HCT116 (cell line): ENCODE measurements at regions not wholly inside any gene's neighbourhood (a gene's known extent, or its start where the extent isn't known, plus 50 kb on each side); places are given as distances from the start of the nearest gene placed in this dataset.

Source experiments
- ATAC-seq: fragments of 200-7000 bp; cut with Tn5 transposase; 2 replicates; pipeline ENCODE4 v1.9.1; 2020; ENCODE audit warnings: mild to moderate bottlenecking, moderate library complexity
- BruUV-seq: library from RNA; stranded (reverse); fragments of 400-500 nt; replicated peaks from 2 replicates; lab custom pipeline; 2021; lab: Mats Ljungman, UMichigan
- CTCF ChIA-PET: fragments of 300-600 bp; sonication (Branson Sonifier 250); formaldehyde crosslinking; loops from one replicate; lab custom pipeline; 2021; ENCODE audit warnings: antibody characterized with exemption; lab: Charles Lee
- POLR2A ChIA-PET: fragments of 300-600, 350-600 bp; sonication (Branson Sonifier 250); formaldehyde crosslinking; loops from one replicate; lab custom pipeline; 2021; ENCODE audit warnings: antibody characterized with exemption; lab: Charles Lee
- RAD21 ChIA-PET, 2 experiments: fragments of 300-600 bp; sonication (Branson Sonifier 250); formaldehyde crosslinking; loops; one replicate each; lab custom pipeline; 2023; ENCODE audit warnings: low total read pairs in 2 of 2; ENCODE audit not compliant: uncharacterized antibody in 2 of 2, unreplicated experiment in 2 of 2, low non-redundant PET in 1 of 2; lab: Charles Lee
- DNase-seq: peaks from one replicate; pipeline ENCODE4 v3.0.0-alpha.2; 2010; ENCODE audit warnings: low read depth, low spot score
- H2AFZ ChIP-seq: fragments of 200-600 bp; shearing (Covaris generic), sonication (generic); 2 replicates; pipeline ENCODE4 v1.6.1; 2017; ENCODE audit warnings: low read depth, mixed run types, mixed read lengths, antibody characterized with exemption, low read length; ENCODE audit not compliant: poor library complexity, severe bottlenecking
- H3K27ac ChIP-seq: 2 replicates; pipeline ENCODE4 v1.5.1; 2012; ENCODE audit warnings: low read depth, low read length
- H3K27me3 ChIP-seq: fragments of 200-600 bp; sonication (generic); 2 replicates; pipeline ENCODE4 v1.6.1; 2016; ENCODE audit warnings: mixed run types, low read length, mixed read lengths; ENCODE audit not compliant: insufficient read depth
- H3K36me3 ChIP-seq, 2 experiments: fragments of 200-500 bp in 1 of 2; fragments of 200-600 bp in 1 of 2; sonication (Bioruptor generic) in 1 of 2; sonication (generic) in 1 of 2; 2 replicates each; pipeline versions ENCODE4 v1.5.1 to v1.6.1; 2014 to 2016; ENCODE audit warnings: low read length in 2 of 2, inconsistent platforms in 1 of 2, mixed read lengths in 1 of 2, mixed run types in 1 of 2; ENCODE audit not compliant: insufficient read depth in 2 of 2, control insufficient read depth in 1 of 2
- H3K4me1 ChIP-seq, 2 experiments: fragments of 200-600 bp in 1 of 2; sonication (generic) in 1 of 2; 2 replicates each; pipeline versions ENCODE4 v1.5.1 to v1.6.1; 2012 to 2017; ENCODE audit warnings: low read length in 2 of 2, inconsistent platforms in 1 of 2, mild to moderate bottlenecking in 1 of 2, mixed read lengths in 1 of 2, mixed run types in 1 of 2, moderate library complexity in 1 of 2; ENCODE audit not compliant: insufficient read depth in 2 of 2, control insufficient read depth in 1 of 2
- H3K4me2 ChIP-seq: fragments of 200-600 bp; sonication (generic); 2 replicates; pipeline ENCODE4 v1.6.1; 2017; ENCODE audit warnings: mixed run types, low read length, mixed read lengths
- H3K4me3 ChIP-seq, 2 experiments: fragments of 200-600 bp in 1 of 2; sonication (generic) in 1 of 2; replicated peaks in 1 of 2; 2 replicates each; pipeline ENCODE4 v1.5.1; 2011 to 2016; ENCODE audit warnings: low read length in 2 of 2, control low read depth in 1 of 2, low read depth in 1 of 2, mild to moderate bottlenecking in 1 of 2, mixed read lengths in 1 of 2, mixed run types in 1 of 2
- H3K79me2 ChIP-seq: fragments of 200-600 bp; sonication (generic); 2 replicates; pipeline ENCODE4 v1.6.1; 2017; ENCODE audit warnings: mild to moderate bottlenecking, mixed run types, low read length, moderate library complexity, mixed read lengths; ENCODE audit not compliant: insufficient read depth
- H3K9ac ChIP-seq: fragments of 200-600 bp; sonication (generic); 2 replicates; pipeline ENCODE4 v1.6.1; 2016; ENCODE audit warnings: low read length, mixed read lengths
- H3K9me2 ChIP-seq: fragments of 200-600 bp; sonication (generic), shearing (Covaris generic); 2 replicates; pipeline ENCODE4 v1.6.1; 2017; ENCODE audit warnings: mixed run types, mild to moderate bottlenecking, moderate library complexity; ENCODE audit not compliant: insufficient read depth
- H3K9me3 ChIP-seq, 2 experiments: fragments of 200-500 bp in 1 of 2; fragments of 200-600 bp in 1 of 2; sonication (Bioruptor generic) in 1 of 2; sonication (generic) in 1 of 2; 2 replicates each; pipeline ENCODE4 v1.6.1; 2014 to 2017; ENCODE audit warnings: low read length in 2 of 2, mixed read lengths in 2 of 2, inconsistent platforms in 1 of 2, low read depth in 1 of 2, mild to moderate bottlenecking in 1 of 2, mixed run types in 1 of 2, moderate library complexity in 1 of 2; ENCODE audit not compliant: control insufficient read depth in 1 of 2, insufficient read depth in 1 of 2
- H4K20me1 ChIP-seq: fragments of 200-600 bp; sonication (generic), shearing (Covaris generic); 2 replicates; pipeline ENCODE4 v1.6.1; 2017; ENCODE audit warnings: mixed run types, mild to moderate bottlenecking, moderate library complexity; ENCODE audit not compliant: insufficient read depth
- CEBPB ChIP-seq: IDR thresholded peaks from 2 replicates; pipeline ENCODE4 v1.6.1; 2012; ENCODE audit warnings: low read depth
- CTCF ChIP-seq, 3 experiments: fragments of 200-600 bp in 1 of 3; sonication (generic) in 1 of 3; IDR thresholded peaks in 2 of 3; conservative IDR thresholded peaks in 1 of 3; 2 replicates each; pipeline ENCODE4 v1.5.1; 2012 to 2017; ENCODE audit warnings: low read depth in 2 of 3, low read length in 2 of 3, antibody characterized with exemption in 1 of 3, borderline replicate concordance in 1 of 3, control low read depth in 1 of 3, mild to moderate bottlenecking in 1 of 3, mixed read lengths in 1 of 3, mixed run types in 1 of 3, moderate library complexity in 1 of 3; ENCODE audit not compliant: insufficient read depth in 1 of 3
- ELF1 ChIP-seq: IDR thresholded peaks from 2 replicates; pipeline ENCODE4 v1.6.1; 2012; ENCODE audit warnings: low read depth, borderline replicate concordance
- FOSL1 ChIP-seq: IDR thresholded peaks from 2 replicates; pipeline ENCODE4 v1.6.1; 2012; ENCODE audit warnings: low read depth
- SIN3A ChIP-seq: IDR thresholded peaks from 2 replicates; pipeline ENCODE4 v1.6.1; 2012; ENCODE audit warnings: low read depth
- YY1 ChIP-seq: IDR thresholded peaks from 2 replicates; pipeline ENCODE4 v1.6.1; 2011; ENCODE audit warnings: low read length, low read depth, moderate library complexity, mild to moderate bottlenecking; ENCODE audit not compliant: insufficient replicate concordance; ENCODE audit errors: extremely low read depth
- intact Hi-C: fragments of 100-400 bp; cut with micrococcal nuclease; formaldehyde crosslinking; loops from 2 replicates; pipeline ENCODE4 v1.10.0; 2022
- TF ChIP-seq, protein P1 (sequence below): IDR thresholded peaks from 2 replicates; pipeline ENCODE4 v1.6.1; 2011; ENCODE audit warnings: mild to moderate bottlenecking, low read length, moderate library complexity; ENCODE audit not compliant: insufficient replicate concordance; ENCODE audit errors: extremely low read depth

GRCh38 chr3:107132674-107133073 lies 244.6 kb upstream of the CCDC54 start:
- Histone ChIP-seq H2AFZ (no peak overlapping the region), H3K9ac (no peak overlapping the region), H3K36me3 (no peaks in the 10 kb centered on the region), H3K27ac (no peak overlapping the region), H3K9me2 (no peaks in the 10 kb centered on the region), H3K4me3 (no peak overlapping the region), H3K4me2 (no peak overlapping the region), H3K79me2 (no peaks in the 10 kb centered on the region), H3K4me1 (no peaks in the 10 kb centered on the region), H3K27me3 (no peaks in the 10 kb centered on the region), H3K9me3 (no peaks in the 10 kb centered on the region; a peak in 1 of 4 replicates), H4K20me1 (no peaks in the 10 kb centered on the region)
- ChIA-PET POLR2A (no interaction called here), CTCF (no interaction called here), RAD21 (no interaction called here)
- no peak for ATAC-seq
- BruUV-seq: no TSS peak
- TF ChIP-seq YY1 (no peak), FOSL1 (no peak), SIN3A (no peak), CTCF (IDR thresholded peaks at IDR 0.05 in 2 of 3, conservative IDR thresholded peaks at IDR 0.05 in 1 of 3; ENCODE audit: borderline replicate concordance in 1 of 3, insufficient read depth in 1 of 3, low read depth in 2 of 3, low read length in 2 of 3) (no peak), CEBPB (no peak), ELF1 (no peak)
- TF ChIP-seq, protein P1, sequence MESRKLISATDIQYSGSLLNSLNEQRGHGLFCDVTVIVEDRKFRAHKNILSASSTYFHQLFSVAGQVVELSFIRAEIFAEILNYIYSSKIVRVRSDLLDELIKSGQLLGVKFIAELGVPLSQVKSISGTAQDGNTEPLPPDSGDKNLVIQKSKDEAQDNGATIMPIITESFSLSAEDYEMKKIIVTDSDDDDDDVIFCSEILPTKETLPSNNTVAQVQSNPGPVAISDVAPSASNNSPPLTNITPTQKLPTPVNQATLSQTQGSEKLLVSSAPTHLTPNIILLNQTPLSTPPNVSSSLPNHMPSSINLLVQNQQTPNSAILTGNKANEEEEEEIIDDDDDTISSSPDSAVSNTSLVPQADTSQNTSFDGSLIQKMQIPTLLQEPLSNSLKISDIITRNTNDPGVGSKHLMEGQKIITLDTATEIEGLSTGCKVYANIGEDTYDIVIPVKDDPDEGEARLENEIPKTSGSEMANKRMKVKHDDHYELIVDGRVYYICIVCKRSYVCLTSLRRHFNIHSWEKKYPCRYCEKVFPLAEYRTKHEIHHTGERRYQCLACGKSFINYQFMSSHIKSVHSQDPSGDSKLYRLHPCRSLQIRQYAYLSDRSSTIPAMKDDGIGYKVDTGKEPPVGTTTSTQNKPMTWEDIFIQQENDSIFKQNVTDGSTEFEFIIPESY: no peak
- intact Hi-C loops: no loop called here
- no peak for DNase-seq
